H1 (cell line): ENCODE measurements at regions not wholly inside any gene's neighbourhood (a gene's known extent, or its start where the extent isn't known, plus 50 kb on each side); places are given as distances from the start of the nearest gene placed in this dataset.

Experiments
- ASH2L ChIP-seq: fragments of 200-600, 300-600 bp; sonication (generic); IDR thresholded peaks from one replicate; pipeline ENCODE4 v1.7.1; 2017; ENCODE audit warnings: low read length
- CREB1 ChIP-seq: IDR thresholded peaks from 2 replicates; pipeline ENCODE4 v1.6.1; 2012; ENCODE audit warnings: inconsistent platforms
- KDM1A ChIP-seq: fragments of 200-600, 300-600 bp; sonication (generic); IDR thresholded peaks from 2 replicates; pipeline ENCODE4 v1.7.1; 2016; ENCODE audit warnings: mild to moderate bottlenecking, low read length, borderline replicate concordance
- RAD21 ChIP-seq, 2 experiments: IDR thresholded peaks in 1 of 2; conservative IDR thresholded peaks in 1 of 2; 2 replicates each; pipeline ENCODE4 v1.6.1; 2011; ENCODE audit warnings: low read depth in 2 of 2, low read length in 2 of 2, improper control_type of control experiment in 1 of 2, inconsistent platforms in 1 of 2, mild to moderate bottlenecking in 1 of 2, moderate library complexity in 1 of 2
- SP1 ChIP-seq: IDR thresholded peaks from 2 replicates; pipeline ENCODE4 v1.6.1; 2011; ENCODE audit warnings: low read depth, low read length
- SP4 ChIP-seq: IDR thresholded peaks from 2 replicates; pipeline ENCODE4 v1.6.1; 2012; ENCODE audit warnings: low read length, inconsistent platforms

DNA sequence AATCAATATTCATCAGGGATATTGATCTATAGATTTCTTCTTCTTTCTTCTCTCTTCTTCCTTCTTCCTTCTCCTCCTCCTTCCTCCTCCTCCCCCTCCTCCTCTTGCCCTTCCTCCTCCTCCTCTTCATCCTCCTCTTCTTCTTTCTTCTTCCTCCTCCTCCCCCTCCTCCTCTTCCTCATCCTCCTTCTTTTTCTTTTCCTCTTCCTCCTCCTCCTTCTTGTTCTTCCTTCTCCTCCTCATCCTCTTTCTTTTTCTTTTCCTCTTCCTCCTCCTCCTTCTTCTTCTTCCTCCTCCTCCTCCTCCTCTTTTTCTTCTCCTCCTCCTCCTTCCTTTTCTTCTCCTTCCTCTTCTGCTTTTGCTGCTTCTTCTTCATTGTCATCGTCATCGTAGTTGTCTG, 52.4 kb upstream of the SERINC1 start (continued):
- TF ChIP-seq KDM1A = no peak
- no peak for TF ChIP-seq SP1
- TF ChIP-seq CREB1 = no peak
- no peak for TF ChIP-seq SP4
- no peak for TF ChIP-seq ASH2L
- no peak for TF ChIP-seq RAD21 (IDR thresholded peaks at IDR 0.05 in 1 of 2, conservative IDR thresholded peaks at IDR 0.05 in 1 of 2; ENCODE audit: low read depth in 2 of 2, low read length in 2 of 2)
